ENCODE measurements at regions not wholly inside any gene's neighbourhood (a gene's known extent, or its start where the extent isn't known, plus 50 kb on each side); places are given as distances from the start of the nearest gene placed in this dataset.
A peak's percentile ranks its signal among the peaks of the same experiment; 100 is the strongest.

- peak; percentile 78 for DNase-seq (ENCODE audit: low read depth, low spot score)
- H3K4me2 ChIP-seq (ENCODE audit: control insufficient read depth, extremely low read depth, insufficient read depth, low read depth, low read length): peak overlapping the region; percentile 70
- dilution Hi-C loops (cut with MboI; ENCODE audit: extremely low pct_ligation_motif_present, low sequenced_read_pairs): no loop called here
These were observed 182.5 kb downstream of the C1D start for GRCh38 chr2:67880291-67880761.

GRCh38 chr2:67881816-67882215, 181.0 kb downstream of the C1D start:
- no peak overlapping the region for H3K4me3 ChIP-seq (ENCODE audit: control insufficient read depth in 2 of 3, extremely low read depth in 1 of 3, insufficient read depth in 2 of 3, low read depth in 1 of 3, low read length in 3 of 3)
- H3K4me1 ChIP-seq (ENCODE audit: control insufficient read depth, extremely low read depth, insufficient read depth, low read length): peaks cover 18% of the 10 kb centered on the region
- H3K27ac ChIP-seq (ENCODE audit: control insufficient read depth, insufficient read depth, low read length): no peak overlapping the region
- no peaks in the 10 kb centered on the region for H4K20me1 ChIP-seq (ENCODE audit: control insufficient read depth, extremely low read depth, insufficient read depth, low read length)
- H3K4me2 ChIP-seq (ENCODE audit: control insufficient read depth, extremely low read depth, insufficient read depth, low read depth, low read length): no peak overlapping the region
- no peak overlapping the region for H3K9ac ChIP-seq (ENCODE audit: control insufficient read depth, extremely low read depth, insufficient read depth, low read length)
- no peaks in the 10 kb centered on the region for H3K27me3 ChIP-seq (ENCODE audit: control insufficient read depth, extremely low read depth, insufficient read depth, low read length)
- H2AFZ ChIP-seq (ENCODE audit: control insufficient read depth, low read length): peak overlapping the region; percentile 15
- FAIRE-seq (no peak), DNase-seq (ENCODE audit: low read depth, low spot score) (no peak)
- dilution Hi-C loops (cut with MboI; ENCODE audit: extremely low pct_ligation_motif_present, low sequenced_read_pairs): no loop called here
- no peaks in the 10 kb centered on the region for H3K79me2 ChIP-seq (ENCODE audit: control insufficient read depth, insufficient read depth, low read length)
- no peaks in the 10 kb centered on the region for H3K36me3 ChIP-seq (ENCODE audit: control insufficient read depth in 2 of 2, extremely low read depth in 1 of 2, insufficient read depth in 2 of 2, low read length in 2 of 2)
- H3K9me3 ChIP-seq (ENCODE audit: control insufficient read depth, low read depth, low read length): no peaks in the 10 kb centered on the region
- TF ChIP-seq CTCF (optimal IDR thresholded peaks at IDR 0.05 in 1 of 3, IDR thresholded peaks at IDR 0.05 in 1 of 3, conservative IDR thresholded peaks at IDR 0.05 in 1 of 3; ENCODE audit: extremely low read depth in 1 of 3, insufficient read depth in 2 of 3, low read length in 3 of 3) (no peak), EZH2 (IDR thresholded peaks at IDR 0.05; ENCODE audit: low read length) (no peak)
- H3K9me1 ChIP-seq (ENCODE audit: control insufficient read depth, extremely low read depth, insufficient read depth, low read length): no peaks in the 10 kb centered on the region

More at GRCh38 chr2:67880291-67880761, 182.5 kb downstream of the C1D start:
- Histone ChIP-seq H3K9me3 (ENCODE audit: control insufficient read depth, low read depth, low read length) (no peaks in the 10 kb centered on the region), H4K20me1 (ENCODE audit: control insufficient read depth, extremely low read depth, insufficient read depth, low read length) (no peaks in the 10 kb centered on the region), H3K4me3 (ENCODE audit: control insufficient read depth in 2 of 3, extremely low read depth in 1 of 3, insufficient read depth in 2 of 3, low read depth in 1 of 3, low read length in 3 of 3) (no peak overlapping the region), H3K36me3 (ENCODE audit: control insufficient read depth in 2 of 2, extremely low read depth in 1 of 2, insufficient read depth in 2 of 2, low read length in 2 of 2) (no peaks in the 10 kb centered on the region), H3K27ac (ENCODE audit: control insufficient read depth, insufficient read depth, low read length) (peak overlapping the region; percentile 82), H2AFZ (ENCODE audit: control insufficient read depth, low read length) (peak overlapping the region; percentile 75), H3K4me1 (ENCODE audit: control insufficient read depth, extremely low read depth, insufficient read depth, low read length) (peaks cover 18% of the 10 kb centered on the region), H3K79me2 (ENCODE audit: control insufficient read depth, insufficient read depth, low read length) (no peaks in the 10 kb centered on the region), H3K9me1 (ENCODE audit: control insufficient read depth, extremely low read depth, insufficient read depth, low read length) (no peaks in the 10 kb centered on the region), H3K9ac (ENCODE audit: control insufficient read depth, extremely low read depth, insufficient read depth, low read length) (peak overlapping the region; percentile 52), H3K27me3 (ENCODE audit: control insufficient read depth, extremely low read depth, insufficient read depth, low read length) (no peaks in the 10 kb centered on the region)
- FAIRE-seq: no peak
- peak in 2 of 3 experiments; percentile 20 to 22 for TF ChIP-seq CTCF (optimal IDR thresholded peaks at IDR 0.05 in 1 of 3, IDR thresholded peaks at IDR 0.05 in 1 of 3, conservative IDR thresholded peaks at IDR 0.05 in 1 of 3; ENCODE audit: extremely low read depth in 1 of 3, insufficient read depth in 2 of 3, low read length in 3 of 3)
- TF ChIP-seq EZH2 (IDR thresholded peaks at IDR 0.05; ENCODE audit: low read length): no peak
